NCI-H2029 (cell line): ENCODE measurements at regions not wholly inside any gene's neighbourhood (a gene's known extent, or its start where the extent isn't known, plus 50 kb on each side); places are given as distances from the start of the nearest gene placed in this dataset.

Experiments
- DNase-seq: peaks from one replicate; lab custom pipeline; 2025; lab: John Stamatoyannopoulos, UW

GRCh38 chr1:108082738-108083562 is 117.2 kb downstream of the SLC25A24 start:
- peak; percentile 68 for DNase-seq

DNA sequence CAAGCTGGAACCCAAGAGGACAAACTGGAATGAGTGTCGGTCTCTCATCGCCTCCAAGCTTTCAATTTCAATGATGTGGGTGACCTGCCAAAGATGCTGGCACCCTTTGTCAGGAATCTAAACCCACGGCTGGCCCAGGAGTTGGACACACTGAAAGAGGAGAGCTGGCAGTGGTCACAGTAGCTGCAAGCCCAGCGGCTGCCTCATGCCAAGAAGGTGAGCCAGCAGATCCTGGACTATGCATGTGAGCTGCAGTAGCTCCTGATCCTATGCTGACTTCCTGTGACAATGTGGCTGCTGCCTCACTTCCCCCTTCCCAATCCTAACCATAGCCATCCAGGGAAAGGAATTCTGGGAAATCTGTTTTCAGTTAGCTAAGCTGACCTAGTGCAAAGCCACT is 117.0 kb upstream of the VAV3 start:
- no peak for DNase-seq

GRCh38 chr1:108080448-108080847 is 115.5 kb upstream of the VAV3 start:
- no peak for DNase-seq

DNA sequence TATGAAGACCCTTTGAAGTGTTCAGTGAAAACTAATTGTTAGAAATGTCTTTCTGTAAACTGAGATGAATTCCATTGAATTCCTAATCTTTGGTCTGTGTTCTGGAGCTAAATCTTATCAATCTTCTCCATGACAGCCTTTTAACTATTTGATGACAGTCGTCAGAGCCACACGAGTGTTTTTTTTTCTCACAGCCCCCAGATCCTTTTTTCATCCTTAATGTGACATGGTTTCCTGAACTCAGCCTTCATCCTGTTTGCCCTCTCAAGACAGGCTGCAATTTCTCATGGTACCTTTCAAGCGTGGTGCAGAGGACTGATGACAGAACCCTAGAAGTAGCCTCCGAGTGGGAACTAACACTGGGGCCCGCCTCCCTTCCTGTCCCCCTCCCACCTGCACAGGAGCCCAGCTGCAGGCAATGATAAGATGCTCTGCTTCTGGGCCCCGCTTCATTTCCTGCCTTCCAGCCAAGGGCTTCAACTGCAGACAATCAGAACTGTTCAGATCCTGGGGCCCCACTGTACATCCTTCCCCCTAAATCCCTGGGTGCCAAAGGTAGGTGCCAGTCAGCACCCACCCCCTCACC is 114.6 kb upstream of the VAV3 start:
- DNase-seq = no peak

GRCh38 chr1:108077991-108078390 is 113.0 kb upstream of the VAV3 start:
- DNase-seq = no peak

DNA sequence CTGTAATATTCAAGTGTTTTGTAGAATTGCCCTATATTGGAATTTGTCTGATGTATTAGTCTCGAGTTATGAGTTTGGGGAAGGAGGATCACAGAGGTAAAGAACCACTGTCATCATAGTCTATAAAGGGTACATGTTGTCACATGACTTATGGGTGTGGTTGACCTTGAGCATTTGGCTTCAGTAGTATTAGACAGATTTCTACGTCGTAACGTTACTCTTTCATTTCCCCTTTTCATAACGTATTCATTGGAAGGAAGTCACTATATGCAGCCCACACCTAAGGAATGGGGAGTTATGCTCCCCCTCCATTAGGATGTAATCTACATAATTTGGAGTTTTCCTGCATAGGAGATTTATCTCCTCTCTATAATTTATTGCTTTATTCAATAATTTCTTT is 110.1 kb upstream of the VAV3 start:
- no peak for DNase-seq

- DNase-seq = no peak
Measured at GRCh38 chr1:108072776-108073175, 107.8 kb upstream of the VAV3 start.

DNA sequence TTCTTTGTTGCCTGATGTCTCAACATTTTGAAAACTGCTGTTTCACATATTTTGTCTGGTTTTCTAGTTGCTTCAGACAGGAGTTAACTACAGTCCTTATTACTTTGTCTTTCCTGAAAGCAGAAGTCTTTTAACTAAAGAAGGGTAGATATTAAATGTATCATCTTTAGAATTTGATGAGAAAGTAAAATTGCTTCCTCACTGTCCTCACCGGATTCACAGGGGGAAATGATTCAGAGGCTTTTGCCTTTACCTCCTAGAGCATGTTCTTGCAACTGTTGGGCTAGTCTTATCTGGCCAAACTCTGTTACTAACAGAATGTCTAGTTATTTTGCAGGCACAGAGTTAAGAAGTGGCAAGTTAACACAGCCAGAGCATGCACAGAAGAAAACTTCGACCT is 107.2 kb upstream of the VAV3 start:
- DNase-seq = no peak

DNA sequence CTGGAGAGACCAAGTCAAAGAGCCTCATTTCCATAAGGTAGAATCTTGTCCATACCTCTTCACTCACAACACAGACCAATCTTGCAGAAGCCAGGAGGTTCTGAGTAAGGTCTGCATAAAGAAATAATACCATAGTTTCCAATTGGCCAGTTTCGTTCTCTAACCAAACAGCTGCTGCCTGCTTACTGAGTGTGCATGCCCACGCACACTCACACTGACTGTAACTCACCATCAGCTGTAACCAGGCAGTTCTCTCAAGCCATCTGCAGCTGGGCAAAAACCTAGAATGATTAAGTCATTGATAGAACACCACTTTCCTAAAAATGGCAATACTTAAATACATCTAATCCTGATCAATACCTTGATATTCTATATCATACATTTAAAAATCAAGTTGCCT is 106.6 kb upstream of the VAV3 start:
- no peak for DNase-seq

DNA sequence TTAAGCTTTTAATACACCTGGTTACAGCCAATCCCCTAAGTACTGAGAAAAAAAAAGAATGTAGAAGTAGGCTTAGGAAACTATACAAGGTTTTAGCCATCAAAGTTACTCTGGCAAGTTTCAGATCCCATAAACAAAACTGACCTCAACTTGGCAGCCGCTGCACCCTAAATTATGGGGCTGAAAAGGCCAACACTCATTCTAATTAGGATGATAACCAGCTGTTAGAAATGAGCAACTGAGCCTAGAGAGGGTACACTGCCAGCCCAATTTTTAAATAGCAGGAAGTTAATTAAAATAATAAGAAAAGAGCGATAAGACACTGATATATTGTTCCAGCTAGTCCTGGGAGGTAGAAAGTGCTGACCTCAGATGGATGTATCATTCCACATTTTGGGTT is 105.7 kb upstream of the VAV3 start:
- no peak for DNase-seq

GRCh38 chr1:108067884-108068540 is 103.0 kb upstream of the VAV3 start:
- no peak for DNase-seq

GRCh38 chr1:108066808-108067207 is 101.8 kb upstream of the VAV3 start:
- no peak for DNase-seq

DNA sequence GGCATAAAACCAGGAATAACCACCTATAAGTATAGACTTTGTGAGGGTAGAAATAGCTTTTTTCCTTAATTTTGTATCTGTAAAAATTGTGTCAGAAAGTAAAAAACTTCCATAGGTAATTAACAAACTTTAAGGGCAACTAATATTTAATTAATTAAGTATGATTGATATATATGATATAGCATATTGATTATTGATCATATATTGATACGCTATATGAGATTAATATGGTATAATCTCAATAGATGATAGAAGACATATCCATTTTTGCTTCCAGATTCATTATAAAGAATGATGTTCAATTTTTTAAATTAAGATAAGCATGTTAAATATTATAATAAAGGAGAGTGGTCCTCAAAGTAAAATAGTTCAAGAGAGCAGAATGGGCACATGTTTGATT is 99.3 kb upstream of the VAV3 start:
- DNase-seq = no peak

- DNase-seq = no peak
Measured at GRCh38 chr1:108063703-108064102, 98.7 kb upstream of the VAV3 start.

- DNase-seq = no peak
Measured at GRCh38 chr1:108059945-108060344, 95.0 kb upstream of the VAV3 start.

GRCh38 chr1:108057541-108057940 is 92.6 kb upstream of the VAV3 start:
- DNase-seq = peak; percentile 7

DNA sequence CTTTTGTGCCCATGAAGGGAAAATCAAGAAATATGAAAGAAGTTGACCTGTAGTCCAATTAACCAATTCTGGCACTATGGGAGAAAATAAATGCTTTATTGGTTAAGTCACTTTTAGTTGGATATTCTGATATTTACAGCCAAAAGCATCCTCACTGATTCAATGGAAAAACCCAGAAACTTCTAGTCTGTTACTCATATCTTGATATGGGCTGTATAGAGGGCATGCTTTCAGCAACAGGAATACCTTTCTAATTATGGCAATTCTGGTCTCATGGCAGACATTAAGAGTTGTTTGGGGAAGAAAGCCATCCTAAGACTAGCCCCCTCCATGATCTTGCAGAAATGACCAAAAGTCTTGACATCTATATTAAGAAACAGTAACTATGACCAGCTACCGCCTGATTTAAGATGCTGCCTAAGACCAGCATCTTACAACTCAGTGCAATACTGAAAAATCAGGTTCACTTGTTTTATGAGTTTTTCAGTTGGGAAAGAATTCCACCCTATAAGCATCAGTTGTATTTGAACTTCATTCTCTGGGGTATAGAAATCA is 91.5 kb upstream of the VAV3 start:
- no peak for DNase-seq

GRCh38 chr1:108055387-108055786 is 90.4 kb upstream of the VAV3 start:
- DNase-seq = no peak

DNA sequence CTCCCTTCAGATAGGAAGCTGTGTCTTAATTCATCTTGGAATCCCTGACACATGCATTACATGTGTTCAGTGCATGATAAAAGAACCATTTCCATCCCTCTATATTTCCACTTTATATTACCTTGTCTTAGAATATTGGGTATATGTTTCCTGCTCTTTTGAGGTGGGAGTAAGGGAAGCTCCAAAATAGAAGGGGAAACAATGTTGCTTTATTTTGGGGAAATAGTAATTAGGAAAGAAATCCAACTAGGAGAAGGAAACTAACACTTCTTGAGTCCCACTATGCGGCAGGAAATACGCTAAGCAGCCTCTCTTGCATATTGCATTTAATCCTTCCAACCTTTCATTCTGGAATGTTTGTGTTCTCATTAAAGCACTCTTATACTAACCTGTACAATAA is 89.4 kb upstream of the VAV3 start:
- DNase-seq = no peak

- DNase-seq = no peak
Measured at GRCh38 chr1:108053270-108054013, 88.5 kb upstream of the VAV3 start.

DNA sequence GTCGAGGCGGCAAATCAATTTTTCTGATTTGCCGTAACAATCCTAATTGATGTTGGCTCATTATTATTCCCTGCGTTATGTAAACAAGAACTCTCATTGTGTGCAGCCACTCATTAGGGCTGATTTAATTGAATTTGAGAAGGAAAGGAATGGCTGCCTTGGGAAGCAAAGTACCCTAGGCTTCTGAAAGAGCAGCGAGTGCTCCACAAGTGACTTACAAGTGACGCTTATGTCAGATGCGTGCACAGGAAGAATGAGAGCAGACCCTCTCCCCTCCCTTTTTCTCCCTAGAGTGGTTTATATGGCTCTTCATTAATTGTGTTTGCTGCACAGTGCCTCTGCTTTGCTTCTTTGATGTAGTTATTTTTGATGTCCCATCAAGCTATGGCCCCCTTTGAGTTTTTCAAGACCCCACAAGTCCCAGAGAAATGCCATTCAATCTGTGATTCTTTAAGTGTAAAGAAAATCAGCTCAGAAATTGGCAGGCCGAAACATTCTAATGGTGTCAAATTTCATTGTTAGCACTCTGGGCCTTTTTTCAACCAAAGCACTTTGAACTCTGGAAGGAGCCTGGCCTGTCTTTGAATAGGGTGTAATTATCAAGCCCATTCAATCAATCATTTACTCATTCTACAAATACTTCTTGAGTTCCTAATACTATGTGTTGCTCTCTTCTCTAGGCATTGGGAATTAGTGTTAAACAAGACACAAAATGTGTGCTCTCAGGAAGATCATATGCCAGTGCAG is 86.8 kb upstream of the VAV3 start:
- no peak for DNase-seq
